Aorta (tissue), 5 donors: ENCODE measurements at regions not wholly inside any gene's neighbourhood (a gene's known extent, or its start where the extent isn't known, plus 50 kb on each side); places are given as distances from the start of the nearest gene placed in this dataset.

Source experiments
- ATAC-seq: fragments of 200-7000 bp; cut with Tn5 transposase; one replicate; pipeline ENCODE4 v1.9.1; 2022; ENCODE audit warnings: moderate library complexity; ENCODE audit not compliant: low FRiP score
- DNase-seq, 2 donors: peaks; one replicate each; pipeline ENCODE4 v3.0.0-alpha.2; 2020
- H3K27ac ChIP-seq, 2 donors: one replicate each; pipeline ENCODE4 v1.5.1; 2013; ENCODE audit warnings: low read length in 2 of 2, mild to moderate bottlenecking in 2 of 2, moderate library complexity in 2 of 2, control low read depth in 1 of 2, inconsistent platforms in 1 of 2, low read depth in 1 of 2
- H3K27me3 ChIP-seq, 2 donors: one replicate each; pipeline ENCODE4 v1.6.1; 2013; ENCODE audit warnings: control low read depth in 1 of 2, low read length in 1 of 2, mild to moderate bottlenecking in 1 of 2, moderate library complexity in 1 of 2; ENCODE audit not compliant: insufficient read depth in 2 of 2, control insufficient read depth in 1 of 2
- H3K36me3 ChIP-seq, 2 donors: one replicate each; pipeline ENCODE4 v1.6.1; 2013; ENCODE audit warnings: control low read depth in 1 of 2, low read length in 1 of 2, mild to moderate bottlenecking in 1 of 2; ENCODE audit not compliant: insufficient read depth in 2 of 2, control insufficient read depth in 1 of 2
- H3K4me1 ChIP-seq, 2 donors: one replicate each; pipeline ENCODE4 v1.6.1; 2013; ENCODE audit warnings: low read length in 2 of 2, control low read depth in 1 of 2, mild to moderate bottlenecking in 1 of 2, moderate library complexity in 1 of 2; ENCODE audit not compliant: insufficient read depth in 2 of 2, control insufficient read depth in 1 of 2
- H3K4me3 ChIP-seq, 2 donors: one replicate each; pipeline ENCODE4 v1.5.1; 2013; ENCODE audit warnings: low read length in 2 of 2, control low read depth in 1 of 2, mild to moderate bottlenecking in 1 of 2
- H3K9me3 ChIP-seq: one replicate; pipeline ENCODE4 v1.6.1; 2013; ENCODE audit warnings: mild to moderate bottlenecking, low read length; ENCODE audit not compliant: control insufficient read depth
- WGBS, 2 donors: extraction: QIAGEN DNeasy Blood & Tissue Kit; methylation state at CpG; one replicate each; pipeline ENCODE4 v1.1.7; 2013; 5-methylcytosine and 5-hydroxymethylcytosine counted together
- intact Hi-C, 2 donors: fragments of 100-400 bp; cut with DNase I; formaldehyde crosslinking; loops; one replicate each; pipeline versions ENCODE4 v1.14.2 to v1.15.0; 2022
- donor health status: healthy with polysubstance abuse.
- donor health status: Bipolar disorder and iron deficiency.
- donor health status: DM: no; HTN: no; CAD: no.
- donor health status: DM: no; HTN: no; CAD: no.
- donor health status: DM: yes; HTN: yes; CAD: no.

GRCh38 chrX:75968293-75968692, 183.2 kb upstream of the MAGEE2 start:
- DNase-seq (no peak), ATAC-seq (no peak)
- intact Hi-C loops = no loop called here
- Histone ChIP-seq H3K27me3 (no peaks in the 10 kb centered on the region), H3K9me3 (peaks cover 3% of the 10 kb centered on the region), H3K36me3 (no peaks in the 10 kb centered on the region), H3K4me3 (no peak overlapping the region), H3K4me1 (no peaks in the 10 kb centered on the region), H3K27ac (no peak overlapping the region)
- WGBS, 2 donors = 71 to 72% methylated on average over 5 of the region's 5 CpGs

- H3K4me1 ChIP-seq = no peaks in the 10 kb centered on the region
- ATAC-seq (no peak), DNase-seq (no peak)
- intact Hi-C loops = no loop called here
- no peaks in the 10 kb centered on the region for H3K27me3 ChIP-seq
- H3K27ac ChIP-seq = no peak overlapping the region
- 24 to 35% methylated on average over 2 of the region's 2 CpGs for WGBS, 2 donors
- no peaks in the 10 kb centered on the region for H3K9me3 ChIP-seq
- H3K4me3 ChIP-seq = no peak overlapping the region
- no peaks in the 10 kb centered on the region for H3K36me3 ChIP-seq
Observed at GRCh38 chrX:75986976-75987375, 185.9 kb upstream of the PBDC1 start.

GRCh38 chrX:75989806-75990590, 182.9 kb upstream of the PBDC1 start:
- no peaks in the 10 kb centered on the region for H3K9me3 ChIP-seq
- DNase-seq (no peak), ATAC-seq (no peak)
- 60 to 76% methylated on average over 3 of the region's 3 CpGs for WGBS, 2 donors
- H3K27ac ChIP-seq = no peak overlapping the region
- H3K4me3 ChIP-seq = no peak overlapping the region
- H3K4me1 ChIP-seq = no peaks in the 10 kb centered on the region
- intact Hi-C loops = no loop called here
- no peaks in the 10 kb centered on the region for H3K27me3 ChIP-seq
- H3K36me3 ChIP-seq = no peaks in the 10 kb centered on the region

- H3K27ac ChIP-seq = no peak overlapping the region
- H3K36me3 ChIP-seq = no peaks in the 10 kb centered on the region
- no peak for DNase-seq
- no peaks in the 10 kb centered on the region for H3K9me3 ChIP-seq
- H3K27me3 ChIP-seq = no peaks in the 10 kb centered on the region
- no peak for ATAC-seq
- H3K4me3 ChIP-seq = no peak overlapping the region
- 25 to 37% methylated on average over 3 of the region's 3 CpGs for WGBS, 2 donors
- no peaks in the 10 kb centered on the region for H3K4me1 ChIP-seq
- intact Hi-C loops = no loop called here
Observed at GRCh38 chrX:75997692-75998091, 175.2 kb upstream of the PBDC1 start.

- DNase-seq (no peak), ATAC-seq (no peak)
- 73 to 85% methylated on average over 3 of the region's 3 CpGs for WGBS, 2 donors
- no peaks in the 10 kb centered on the region for H3K27me3 ChIP-seq
- no peaks in the 10 kb centered on the region for H3K36me3 ChIP-seq
- no peaks in the 10 kb centered on the region for H3K9me3 ChIP-seq
- no peak overlapping the region for H3K27ac ChIP-seq
- no peaks in the 10 kb centered on the region for H3K4me1 ChIP-seq
- intact Hi-C loops = no loop called here
- no peak overlapping the region for H3K4me3 ChIP-seq
Observed at GRCh38 chrX:76014321-76014720, 158.5 kb upstream of the PBDC1 start.

- 81 to 92% methylated on average over 7 of the region's 7 CpGs for WGBS, 2 donors
- no peak for ATAC-seq
- intact Hi-C loops = no loop called here
Observed at GRCh38 chrX:76026292-76026691, 146.6 kb upstream of the PBDC1 start.

GRCh38 chrX:76026751-76027150, 146.1 kb upstream of the PBDC1 start:
- intact Hi-C loops = no loop called here
- H3K27ac ChIP-seq = no peak overlapping the region
- DNase-seq = no peak
- H3K27me3 ChIP-seq = no peaks in the 10 kb centered on the region
- ATAC-seq = no peak
- peaks cover 2% of the 10 kb centered on the region for H3K9me3 ChIP-seq
- H3K4me3 ChIP-seq = no peak overlapping the region
- 88 to 91% methylated on average over 3 of the region's 3 CpGs for WGBS, 2 donors
- no peaks in the 10 kb centered on the region for H3K36me3 ChIP-seq
- no peaks in the 10 kb centered on the region for H3K4me1 ChIP-seq

More at GRCh38 chrX:76026292-76026691, 146.6 kb upstream of the PBDC1 start:
- peaks cover 2% of the 10 kb centered on the region for H3K9me3 ChIP-seq
- no peak for DNase-seq
- no peaks in the 10 kb centered on the region for H3K27me3 ChIP-seq
- H3K4me3 ChIP-seq = no peak overlapping the region
- H3K36me3 ChIP-seq = no peaks in the 10 kb centered on the region
- H3K27ac ChIP-seq = no peak overlapping the region
- H3K4me1 ChIP-seq = no peaks in the 10 kb centered on the region

- intact Hi-C loops = no loop called here
- no peaks in the 10 kb centered on the region for H3K4me1 ChIP-seq
- ATAC-seq (no peak), DNase-seq (no peak)
- peaks cover 2% of the 10 kb centered on the region for H3K9me3 ChIP-seq
- 73 to 94% methylated on average over 27 of the region's 27 CpGs for WGBS, 2 donors
- H3K27ac ChIP-seq = no peak overlapping the region
- no peaks in the 10 kb centered on the region for H3K27me3 ChIP-seq
- H3K4me3 ChIP-seq = no peak overlapping the region
- no peaks in the 10 kb centered on the region for H3K36me3 ChIP-seq
Observed at GRCh38 chrX:76029385-76029784, 143.5 kb upstream of the PBDC1 start.

- Histone ChIP-seq H3K27me3 (no peaks in the 10 kb centered on the region), H3K9me3 (peaks cover 1% of the 10 kb centered on the region), H3K4me1 (no peaks in the 10 kb centered on the region), H3K27ac (no peak overlapping the region), H3K36me3 (no peaks in the 10 kb centered on the region), H3K4me3 (no peak overlapping the region)
- intact Hi-C loops = no loop called here
- ATAC-seq = no peak
- 33 to 38% methylated on average over 1 of the region's 1 CpG for WGBS, 2 donors
- DNase-seq = no peak
Observed at GRCh38 chrX:76064825-76065224, 108.0 kb upstream of the PBDC1 start.
